ENCODE measurements at regions not wholly inside any gene's neighbourhood (a gene's known extent, or its start where the extent isn't known, plus 50 kb on each side); places are given as distances from the start of the nearest gene placed in this dataset.

DNA sequence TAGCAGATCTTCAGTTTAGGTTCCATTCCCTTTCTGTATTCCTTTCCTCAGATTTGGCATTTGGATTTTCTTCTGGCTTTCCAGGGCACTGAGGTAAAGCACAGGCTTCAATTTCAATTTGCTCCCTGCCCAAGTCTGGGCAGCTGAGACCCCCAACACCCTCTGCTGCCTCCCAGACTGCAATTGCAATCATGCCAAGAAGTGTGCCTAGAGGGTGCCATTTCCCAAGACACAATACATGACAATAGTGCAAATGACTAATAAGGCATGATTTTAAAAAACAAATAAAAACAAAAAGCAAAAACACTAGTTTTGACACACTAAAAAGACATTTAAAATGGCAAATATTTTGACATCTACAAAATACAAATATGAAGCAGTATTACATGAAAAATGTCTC lies 364.8 kb downstream of the EPM2A start:
- DNase-seq = no peak

DNA sequence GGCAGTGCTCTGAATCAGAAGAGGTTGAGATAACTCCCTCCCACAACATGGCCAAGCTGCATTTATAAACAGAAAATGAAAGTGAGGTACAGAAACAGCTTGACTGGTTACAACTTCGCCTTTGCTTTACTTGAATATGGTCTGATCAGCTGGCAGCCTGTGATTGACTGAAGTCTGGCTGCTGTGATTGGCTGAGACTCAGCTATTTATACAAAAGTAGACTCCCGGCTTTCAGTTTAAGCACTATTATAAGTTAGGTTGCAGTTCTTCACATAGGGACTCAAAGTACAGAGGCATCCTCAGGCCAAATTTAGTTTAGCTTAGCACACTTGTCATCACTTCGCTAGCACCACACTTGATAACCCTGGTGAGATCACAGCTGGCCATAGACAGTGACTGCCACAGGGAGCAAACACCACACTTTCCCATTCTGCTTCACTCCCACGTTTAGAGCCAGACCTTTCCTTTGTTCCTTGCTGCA lies 362.6 kb downstream of the EPM2A start:
- no peak for DNase-seq

DNA sequence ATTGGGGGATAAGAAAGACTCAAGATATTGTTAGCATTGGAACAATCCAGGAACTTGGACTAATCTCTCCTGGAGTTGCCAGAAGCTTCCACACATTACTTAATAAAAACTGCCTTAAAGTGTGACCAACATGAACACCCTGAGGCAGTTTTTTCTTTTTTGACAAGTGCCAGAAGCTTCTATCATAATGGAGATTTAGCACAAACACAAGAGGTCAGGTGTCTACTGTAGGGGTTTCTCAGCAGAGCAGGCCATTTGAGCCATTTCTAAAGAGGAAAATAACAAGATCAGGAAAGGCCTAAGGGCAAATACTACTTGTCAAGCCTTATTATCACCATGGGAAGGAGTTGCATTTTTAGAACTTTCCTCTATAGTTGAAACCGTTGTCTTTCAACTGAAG lies 361.5 kb downstream of the EPM2A start:
- no peak for DNase-seq

DNA sequence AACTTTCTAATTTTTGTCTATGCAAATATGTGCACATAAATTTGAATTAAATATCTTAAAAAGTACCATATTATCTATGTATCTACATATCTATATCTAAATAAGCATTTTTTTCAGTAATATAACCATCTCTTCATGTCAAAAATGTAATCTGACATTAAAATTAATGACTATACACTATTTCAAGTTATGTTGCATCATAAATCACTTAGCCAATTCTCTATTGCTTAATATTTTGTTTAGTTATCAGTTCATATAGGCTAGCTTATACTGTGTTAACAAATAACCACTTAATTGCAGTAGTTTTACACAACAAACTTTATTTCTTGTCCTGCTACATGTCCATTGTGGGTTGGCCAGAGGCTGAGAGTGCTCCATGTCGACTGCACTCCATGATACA lies 360.8 kb downstream of the EPM2A start:
- DNase-seq = no peak

DNA sequence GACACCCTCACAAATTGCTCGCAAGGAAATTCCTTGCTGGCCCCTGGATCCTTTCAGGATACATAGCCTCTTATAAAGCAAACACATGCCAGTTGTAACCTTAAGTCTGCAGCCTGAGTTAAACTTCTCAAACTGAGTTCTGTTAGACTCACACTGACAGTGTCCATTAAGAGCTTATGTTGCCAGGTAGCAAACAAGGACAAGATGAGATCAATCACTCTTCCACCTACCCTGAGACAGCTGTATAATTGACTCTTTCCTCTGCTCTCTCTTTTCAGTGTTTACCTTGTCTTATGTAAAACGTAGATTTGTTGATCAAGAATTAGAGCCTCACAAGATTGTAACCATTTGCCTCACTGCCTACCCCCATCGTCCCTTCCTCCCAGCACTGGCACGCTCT lies 359.8 kb downstream of the EPM2A start:
- no peak for DNase-seq

DNA sequence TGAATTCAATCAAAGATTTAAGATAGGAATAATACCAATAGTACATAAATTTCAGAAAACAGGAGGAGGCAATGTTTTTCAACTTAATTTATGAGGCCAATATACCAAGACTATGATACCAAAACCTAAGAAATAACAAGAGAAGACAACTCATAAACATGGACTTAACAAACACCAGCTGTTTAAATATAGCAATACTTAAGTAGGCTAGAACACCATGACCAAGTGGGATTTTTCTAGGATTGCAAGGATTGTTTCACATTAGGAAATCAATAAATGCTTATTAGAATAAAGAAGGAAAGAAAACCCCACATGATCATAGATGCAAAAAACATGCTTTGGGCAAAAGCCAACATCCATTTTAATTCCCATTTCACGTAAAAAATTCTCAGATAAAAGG lies 355.1 kb downstream of the EPM2A start:
- no peak for DNase-seq

DNA sequence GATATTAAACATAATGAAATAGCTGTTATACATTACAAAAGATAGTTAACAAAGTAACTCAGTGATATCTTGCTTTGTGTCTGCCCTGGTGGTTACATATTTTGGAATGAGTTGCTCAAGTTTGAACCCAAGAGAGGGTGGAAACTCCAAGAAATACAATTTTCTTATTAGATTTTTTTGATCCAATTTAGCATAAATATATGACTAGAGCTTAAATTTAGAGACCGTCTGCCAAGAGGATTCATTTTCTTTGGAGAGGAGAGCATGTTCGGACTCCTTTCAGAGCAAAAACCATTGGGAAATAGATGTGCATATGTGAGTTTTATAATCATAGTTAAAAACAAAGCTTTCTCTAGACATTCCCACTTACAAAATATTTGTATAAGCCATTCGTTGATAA lies 353.4 kb downstream of the EPM2A start:
- DNase-seq = no peak

DNA sequence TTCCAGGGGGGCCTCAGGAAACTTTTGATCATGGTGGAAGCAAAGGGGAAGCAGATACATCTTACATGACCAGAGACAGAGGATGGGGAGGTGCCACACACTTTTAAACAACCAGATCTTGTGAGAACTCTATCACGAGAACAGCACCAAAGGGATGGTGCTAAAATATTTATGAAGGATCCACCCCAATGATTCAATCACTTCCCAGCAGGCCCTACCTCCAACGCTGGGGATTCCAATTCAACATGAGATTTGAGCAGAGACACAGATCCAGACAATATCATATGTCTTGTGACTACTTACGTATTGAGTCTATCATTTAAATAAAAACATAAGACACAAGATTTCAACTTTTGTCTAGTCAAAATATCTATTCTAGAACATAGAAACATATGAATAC lies 351.9 kb downstream of the EPM2A start:
- DNase-seq = no peak

DNA sequence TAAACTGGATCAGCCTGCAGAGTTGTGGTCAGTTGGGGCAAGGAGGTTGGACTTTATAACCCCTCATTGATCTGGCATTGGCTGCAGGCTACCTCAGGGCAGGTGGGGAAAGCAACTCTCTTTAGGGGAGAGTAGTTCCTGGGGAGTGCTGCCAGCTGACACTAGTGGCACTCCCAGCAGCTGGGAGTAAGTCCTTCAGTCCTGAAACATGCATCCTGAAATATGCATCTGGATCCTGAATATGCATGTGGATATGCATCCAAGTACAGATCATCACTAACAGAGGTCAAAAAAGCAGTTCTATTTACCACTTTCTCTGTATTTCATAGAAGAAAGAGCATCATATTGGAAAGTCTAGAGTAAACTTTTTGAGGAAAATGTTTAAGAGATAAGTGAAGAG lies 350.8 kb downstream of the EPM2A start:
- DNase-seq = no peak

DNA sequence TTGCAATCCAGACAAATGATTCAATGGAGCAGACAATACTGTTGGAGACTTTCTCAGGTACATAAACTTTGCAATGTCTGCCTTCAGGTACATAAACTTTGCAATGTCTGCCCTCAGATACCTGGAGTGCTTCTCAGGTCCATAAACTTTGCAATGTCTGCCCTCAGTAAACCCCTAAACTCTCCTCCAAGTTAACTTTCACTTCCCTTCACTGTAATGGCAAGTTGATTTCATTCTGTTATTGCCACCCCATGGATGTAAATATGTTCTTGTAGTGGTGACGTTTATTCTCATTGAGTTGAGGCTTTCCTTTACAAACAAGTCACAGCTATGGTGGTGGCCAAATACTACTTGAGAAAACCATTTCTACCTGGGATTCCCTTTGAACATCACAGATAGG lies 338.8 kb downstream of the EPM2A start:
- no peak for DNase-seq

DNA sequence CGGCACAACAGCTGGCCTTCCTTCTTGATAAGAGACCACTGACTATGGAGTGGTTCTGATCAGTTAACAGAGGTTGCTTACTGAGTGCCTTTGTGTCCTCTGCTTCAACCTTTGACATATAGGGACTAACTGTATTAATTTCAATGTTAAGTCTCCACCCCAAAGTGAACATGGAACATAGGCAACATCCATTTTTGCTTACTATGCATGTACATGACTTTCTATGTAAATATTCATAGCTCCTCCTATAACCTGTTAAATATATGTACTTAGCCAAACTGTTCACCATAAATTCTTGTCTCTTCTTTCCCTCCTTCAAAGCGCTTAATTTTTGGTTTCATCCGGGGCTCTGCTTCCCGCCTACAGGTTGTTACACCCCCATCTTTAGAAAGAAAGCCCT lies 334.8 kb downstream of the EPM2A start:
- no peak for DNase-seq

DNA sequence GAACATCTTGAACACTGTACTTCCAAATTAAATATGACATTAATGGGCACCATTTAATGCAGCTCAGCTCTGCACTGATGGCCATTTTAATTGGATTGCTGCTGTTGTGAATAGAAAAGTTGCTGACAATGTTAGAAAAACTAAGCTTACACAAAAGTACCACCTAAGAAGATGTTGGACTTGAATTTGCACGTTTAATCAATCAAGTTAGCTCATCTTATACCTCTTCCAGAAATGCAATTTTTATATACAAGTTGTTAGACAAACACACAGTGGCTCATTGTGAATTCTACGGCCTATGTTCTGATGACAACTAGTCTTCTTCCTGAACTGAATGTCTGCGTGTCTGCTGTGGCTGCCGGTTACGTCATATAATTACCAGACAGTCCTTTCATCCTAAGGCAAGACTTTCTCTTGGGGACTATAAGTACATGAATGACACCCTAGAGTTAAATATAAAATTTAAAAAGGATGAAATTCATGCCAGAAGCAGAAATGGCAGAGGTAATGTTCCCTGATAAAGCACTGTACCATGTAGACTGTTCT lies 330.2 kb downstream of the EPM2A start:
- DNase-seq = no peak

DNA sequence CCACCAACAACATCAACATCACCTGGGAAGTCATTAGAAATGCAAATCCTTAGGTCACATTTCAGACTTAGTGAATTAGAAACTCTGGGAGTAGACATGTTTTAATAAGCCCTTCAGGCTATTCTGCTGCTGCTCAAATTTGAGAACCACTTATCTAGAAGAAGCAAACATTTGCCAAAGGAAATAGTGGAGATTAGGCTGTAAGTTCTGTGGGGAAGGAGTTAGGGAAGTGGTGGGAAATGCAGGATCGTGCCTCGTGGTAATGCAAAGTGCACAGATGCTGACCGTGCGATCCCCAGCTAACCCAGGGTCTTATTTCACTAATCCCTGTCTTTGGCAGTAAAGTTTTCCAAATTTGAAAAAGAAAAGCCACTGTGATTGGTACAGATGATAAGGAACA lies 328.5 kb downstream of the EPM2A start:
- DNase-seq = no peak

DNA sequence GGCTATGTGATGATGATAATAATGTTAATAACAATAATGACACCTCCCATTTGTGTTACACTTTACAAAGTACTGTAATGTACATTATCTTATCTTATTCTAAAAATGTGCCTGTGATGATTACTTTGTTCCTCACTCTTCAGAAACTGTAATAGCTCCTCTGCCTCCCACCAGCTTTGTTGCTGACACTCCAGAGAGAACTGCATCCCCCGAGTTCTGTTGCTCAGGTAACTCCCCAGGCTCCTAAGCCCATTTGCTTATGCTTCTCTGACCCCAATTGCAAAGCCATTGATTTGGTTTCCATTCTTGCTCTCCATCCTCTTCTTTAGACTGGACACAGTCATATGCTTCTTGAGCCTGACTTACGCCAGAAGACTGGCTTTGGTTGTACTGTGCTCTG lies 319.7 kb downstream of the EPM2A start:
- DNase-seq = no peak

DNA sequence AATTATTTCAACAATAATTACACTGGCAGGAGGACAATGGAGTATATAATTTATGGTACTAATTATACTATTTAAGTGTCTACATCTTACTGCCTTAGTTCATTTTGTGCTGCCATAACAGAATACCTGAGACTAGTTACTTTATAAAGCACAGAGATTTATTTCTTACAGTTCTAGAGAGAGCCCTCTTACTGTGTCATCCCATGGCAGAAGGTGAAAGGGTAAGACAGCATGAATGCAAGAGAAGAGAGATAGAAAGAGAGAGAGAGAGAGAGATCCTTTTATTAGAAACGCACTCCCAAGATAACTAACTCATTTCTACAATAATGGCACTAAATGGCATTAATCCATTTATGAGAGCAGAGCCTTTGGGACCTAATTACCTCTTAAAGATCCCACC lies 314.7 kb downstream of the EPM2A start:
- DNase-seq = no peak

DNA sequence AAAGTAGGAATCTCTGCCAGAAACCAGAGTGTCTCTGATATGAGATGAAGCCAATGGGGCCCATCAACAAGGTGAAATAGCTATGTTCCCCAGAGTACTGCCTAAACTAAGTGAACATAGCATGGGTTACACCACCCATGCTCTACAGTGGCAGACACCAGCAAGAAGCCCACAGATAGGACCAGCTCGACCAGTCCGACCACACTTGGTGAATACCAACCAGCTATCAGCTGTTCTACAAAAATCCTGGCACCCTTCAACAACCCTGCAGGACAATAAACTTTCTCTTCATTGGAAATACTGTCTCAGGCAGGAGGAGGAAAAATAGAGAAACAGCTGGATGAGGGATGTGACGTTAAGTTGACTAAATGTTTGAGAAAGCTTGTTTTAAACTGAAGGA lies 311.4 kb downstream of the EPM2A start:
- DNase-seq = no peak

DNA sequence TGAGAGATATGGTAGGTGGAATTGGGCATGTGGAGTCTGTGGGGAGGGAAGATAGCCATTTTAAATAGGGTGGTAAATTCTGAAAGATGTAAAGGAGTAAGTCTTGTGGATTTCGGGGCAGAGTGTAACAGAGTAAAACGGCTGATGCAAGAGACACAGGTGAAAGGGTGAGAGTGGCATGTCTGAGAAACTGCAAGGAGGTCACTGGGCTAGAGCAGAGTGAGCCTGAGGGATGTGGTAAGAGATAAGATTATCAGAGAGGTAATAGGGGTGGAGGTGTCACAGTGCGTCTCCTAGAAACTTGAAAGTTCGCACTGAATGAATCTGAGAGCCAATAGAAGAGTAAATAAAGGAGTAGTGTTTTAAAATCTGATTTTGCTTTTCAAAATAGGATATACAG lies 308.1 kb downstream of the EPM2A start:
- DNase-seq = no peak

DNA sequence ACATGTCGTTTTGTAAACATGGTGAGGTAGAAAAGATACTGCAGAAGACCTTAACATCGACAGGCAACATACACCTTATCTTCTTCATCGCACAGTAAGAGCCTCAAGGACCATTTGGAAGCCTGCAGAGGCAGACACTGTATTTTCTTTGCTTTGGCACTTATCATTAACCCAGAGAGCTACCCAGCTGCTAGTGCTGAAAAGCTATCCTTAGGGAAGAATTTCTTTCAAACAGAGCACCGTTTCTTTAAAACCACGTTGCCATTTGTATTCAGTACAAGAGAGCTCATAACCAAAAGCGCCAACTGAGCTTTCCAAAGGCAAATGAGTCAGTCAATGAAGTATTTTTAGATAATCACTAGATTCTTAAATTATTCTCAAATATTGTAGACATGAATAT lies 306.6 kb downstream of the EPM2A start:
- DNase-seq = peak in 1 of 2 experiments; percentile 10

DNA sequence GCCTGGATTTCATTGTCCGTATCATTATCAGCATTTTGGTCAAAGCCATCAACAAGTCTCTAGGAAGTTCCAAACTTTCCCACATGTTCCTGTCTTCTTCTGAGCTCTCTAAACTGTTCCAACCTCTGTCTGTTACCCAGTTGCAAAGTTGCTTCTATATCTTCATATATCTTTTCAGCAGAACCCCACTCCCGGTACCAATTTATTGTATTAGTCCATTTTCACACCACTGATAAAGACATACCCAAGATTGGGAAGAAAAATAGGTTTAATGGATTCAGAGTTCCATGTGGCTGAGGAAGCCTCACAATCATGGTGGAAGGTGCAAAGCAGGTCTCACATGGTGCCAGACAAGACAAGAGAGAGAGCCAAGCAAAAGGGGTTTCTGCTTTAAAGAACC lies 293.2 kb downstream of the EPM2A start:
- no peak for DNase-seq

DNA sequence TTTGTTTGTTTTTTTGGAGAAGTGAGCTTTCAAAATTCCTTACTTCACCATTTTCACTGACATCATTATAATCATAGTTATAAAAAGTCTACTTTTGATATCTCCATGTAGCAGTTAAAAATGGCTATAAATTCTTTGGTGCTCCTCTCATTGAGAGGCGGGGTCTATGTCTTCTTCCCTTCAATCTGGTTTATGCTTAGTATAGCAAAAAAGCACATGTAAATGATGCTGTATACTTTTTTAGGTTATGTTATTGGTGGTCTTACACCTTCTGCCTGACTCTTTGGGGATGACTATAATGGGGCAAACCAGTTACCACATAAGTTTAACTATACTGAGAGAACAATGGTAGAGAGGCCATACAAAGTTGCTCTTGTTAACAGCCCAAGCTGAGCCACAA lies 289.6 kb downstream of the EPM2A start:
- no peak for DNase-seq

DNA sequence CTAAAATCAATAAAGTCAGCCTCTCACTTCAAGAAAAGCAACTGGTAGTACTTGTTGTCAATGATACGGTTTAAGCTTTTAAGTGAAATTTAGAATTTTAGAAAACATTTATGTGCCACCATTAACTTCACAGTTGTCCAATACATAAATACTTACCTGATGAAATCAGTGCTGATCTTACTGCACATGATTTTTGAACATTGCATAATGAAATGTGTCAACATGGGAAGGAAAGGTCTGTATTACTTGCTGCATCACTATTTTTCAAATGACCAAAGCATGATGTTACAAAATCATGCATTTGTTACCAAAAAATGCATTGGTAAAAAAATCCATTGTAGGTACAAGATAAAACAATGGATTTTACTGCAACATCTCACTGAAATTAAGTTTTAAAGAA lies 284.3 kb downstream of the EPM2A start:
- DNase-seq = no peak

DNA sequence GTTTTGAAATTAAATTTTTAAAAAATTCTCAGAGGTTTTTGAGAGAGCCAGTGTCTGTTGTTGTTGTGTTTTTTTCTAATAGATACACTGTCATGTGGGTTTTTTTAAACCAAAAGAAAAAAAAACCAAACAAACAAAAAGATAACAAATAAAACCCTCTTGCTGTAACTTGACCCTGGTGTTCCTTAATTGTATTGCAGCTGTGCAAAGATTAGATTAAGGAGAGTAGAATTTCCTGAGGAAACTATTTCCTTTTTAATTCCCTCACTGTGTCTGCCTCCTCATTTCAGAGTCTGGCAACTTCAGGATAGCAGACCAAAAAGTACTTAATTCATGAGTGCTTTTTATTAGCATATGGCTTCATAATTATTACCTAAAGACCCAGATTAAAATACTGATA lies 281.9 kb downstream of the EPM2A start:
- DNase-seq = no peak

DNA sequence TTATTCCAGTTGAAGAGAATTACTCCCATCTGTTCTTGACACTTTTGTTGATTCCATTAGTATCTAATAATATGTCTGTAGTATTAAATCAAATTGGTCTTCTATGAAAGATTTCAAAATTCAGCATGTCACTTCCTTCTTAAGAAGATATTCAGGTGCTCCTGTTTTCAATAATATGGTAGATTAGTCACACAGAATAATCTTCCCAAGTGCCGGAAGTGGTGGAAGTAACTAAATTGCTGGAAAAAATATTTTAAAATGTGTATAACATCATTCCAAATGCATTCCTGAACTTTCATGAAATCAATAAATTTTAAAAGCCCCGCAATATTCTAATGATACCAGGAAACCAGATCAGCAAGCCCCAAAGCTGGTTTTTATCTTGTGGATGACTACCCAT lies 281.3 kb downstream of the EPM2A start:
- DNase-seq = no peak

DNA sequence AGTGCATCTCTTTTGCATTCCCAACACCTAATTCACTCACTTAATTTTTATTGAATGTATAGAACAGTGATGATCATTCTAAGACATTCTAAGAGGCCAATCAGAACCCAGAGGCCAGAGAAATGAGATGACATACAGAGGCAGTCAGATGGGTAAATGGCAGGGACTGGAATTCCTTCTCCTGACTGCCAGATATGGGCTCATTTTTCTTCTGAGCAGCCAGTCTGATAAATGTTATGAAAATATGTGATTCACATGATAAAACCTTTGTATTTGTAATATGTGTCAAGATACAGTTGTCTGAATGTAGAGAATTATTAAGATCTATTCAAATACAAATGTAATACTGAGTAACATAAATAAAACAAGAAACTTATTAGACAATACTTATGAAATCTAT lies 277.8 kb downstream of the EPM2A start:
- no peak for DNase-seq

DNA sequence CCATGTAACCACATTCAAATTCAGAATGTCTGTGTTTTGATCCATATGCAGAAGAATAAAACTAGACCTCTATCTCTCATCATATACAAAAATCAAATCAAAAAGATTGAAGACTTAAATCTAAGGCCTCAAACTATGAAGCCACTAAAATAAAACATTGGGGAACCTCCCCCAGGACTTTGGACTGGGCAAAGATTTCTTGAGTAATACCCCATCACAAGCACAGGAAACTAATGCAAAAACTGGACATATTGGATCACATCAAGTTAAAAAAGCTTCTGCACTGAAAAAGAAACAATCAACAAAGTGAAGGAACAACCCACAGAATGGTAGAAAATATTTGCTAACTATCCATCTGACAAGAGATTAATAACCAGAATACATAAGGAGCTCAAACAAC lies 266.8 kb downstream of the EPM2A start:
- DNase-seq = no peak

DNA sequence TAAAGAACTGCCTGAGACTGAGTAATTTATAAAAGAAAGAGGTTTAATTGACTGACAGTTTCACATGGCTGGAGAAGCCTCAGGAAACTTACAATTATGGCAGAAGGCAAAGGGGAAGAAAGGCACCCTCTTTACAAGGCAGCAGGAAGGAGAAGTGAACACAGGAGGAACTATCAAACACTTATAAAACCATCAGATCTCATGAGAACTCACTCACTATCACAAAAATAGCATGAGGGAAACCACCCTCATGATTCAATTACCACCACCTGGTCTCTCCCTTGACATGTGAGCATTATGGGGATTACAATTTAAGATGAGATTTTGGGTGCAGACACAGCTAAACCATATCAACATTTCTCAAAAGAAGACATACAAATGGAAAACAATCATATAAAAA lies 266.3 kb downstream of the EPM2A start:
- no peak for DNase-seq

Measured in NCI-H1930 (cell line).